ENCODE measurements at regions not wholly inside any gene's neighbourhood (a gene's known extent, or its start where the extent isn't known, plus 50 kb on each side); places are given as distances from the start of the nearest gene placed in this dataset.

GRCh38 chr10:130409331-130409730 is 273.1 kb downstream of the GLRX3 start:
- TF ChIP-seq, protein P1, sequence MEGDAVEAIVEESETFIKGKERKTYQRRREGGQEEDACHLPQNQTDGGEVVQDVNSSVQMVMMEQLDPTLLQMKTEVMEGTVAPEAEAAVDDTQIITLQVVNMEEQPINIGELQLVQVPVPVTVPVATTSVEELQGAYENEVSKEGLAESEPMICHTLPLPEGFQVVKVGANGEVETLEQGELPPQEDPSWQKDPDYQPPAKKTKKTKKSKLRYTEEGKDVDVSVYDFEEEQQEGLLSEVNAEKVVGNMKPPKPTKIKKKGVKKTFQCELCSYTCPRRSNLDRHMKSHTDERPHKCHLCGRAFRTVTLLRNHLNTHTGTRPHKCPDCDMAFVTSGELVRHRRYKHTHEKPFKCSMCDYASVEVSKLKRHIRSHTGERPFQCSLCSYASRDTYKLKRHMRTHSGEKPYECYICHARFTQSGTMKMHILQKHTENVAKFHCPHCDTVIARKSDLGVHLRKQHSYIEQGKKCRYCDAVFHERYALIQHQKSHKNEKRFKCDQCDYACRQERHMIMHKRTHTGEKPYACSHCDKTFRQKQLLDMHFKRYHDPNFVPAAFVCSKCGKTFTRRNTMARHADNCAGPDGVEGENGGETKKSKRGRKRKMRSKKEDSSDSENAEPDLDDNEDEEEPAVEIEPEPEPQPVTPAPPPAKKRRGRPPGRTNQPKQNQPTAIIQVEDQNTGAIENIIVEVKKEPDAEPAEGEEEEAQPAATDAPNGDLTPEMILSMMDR (conservative IDR thresholded peaks at IDR 0.05; ENCODE audit: low read depth, low read length): no peak
- TF ChIP-seq EZH2 (IDR thresholded peaks at IDR 0.05; ENCODE audit: borderline replicate concordance, low read depth, low read length, poor library complexity, severe bottlenecking): no peak

Data from A673 (cell line).